Gastroesophageal sphincter (tissue), 4 donors: ENCODE measurements at regions not wholly inside any gene's neighbourhood (a gene's known extent, or its start where the extent isn't known, plus 50 kb on each side); places are given as distances from the start of the nearest gene placed in this dataset.

Experiments
- ATAC-seq: fragments of 150-250 bp; one replicate; pipeline ENCODE4 v1.9.1; 2016; ENCODE audit warnings: mild to moderate bottlenecking, moderate library complexity
- H3K27ac ChIP-seq, 4 donors: fragments of 200-600 bp; sonication (generic) in 3 of 4; 1 replicate in 3 of 4; 2 replicates in 1 of 4; pipeline ENCODE4 v1.5.1; 2016 to 2019
- H3K27me3 ChIP-seq: fragments of 200-600 bp; sonication (generic); one replicate; pipeline ENCODE4 v1.5.1; 2019
- H3K36me3 ChIP-seq, 2 donors: fragments of 200-600 bp; sonication (generic); one replicate each; pipeline ENCODE4 v1.5.1; 2019; ENCODE audit warnings: control low read depth in 1 of 2
- H3K4me1 ChIP-seq, 3 donors: fragments of 200-600 bp; sonication (generic); 1 replicate in 2 of 3; 2 replicates in 1 of 3; pipeline ENCODE4 v1.5.1; 2016 to 2019; ENCODE audit warnings: control low read depth in 2 of 3
- H3K4me3 ChIP-seq, 2 donors: fragments of 200-600 bp; sonication (generic); one replicate each; pipeline ENCODE4 v1.5.1; 2019; ENCODE audit warnings: mild to moderate bottlenecking in 1 of 2, moderate library complexity in 1 of 2
- H3K9me3 ChIP-seq, 3 donors: fragments of 200-600 bp; sonication (generic); one replicate each; pipeline ENCODE4 v1.5.1; 2017 to 2019; ENCODE audit warnings: control low read depth in 2 of 3
- CTCF ChIP-seq, 4 experiments: fragments of 200-600 bp in 2 of 4; fragments of 450-650 bp in 2 of 4; sonication (generic) in 1 of 4; IDR thresholded peaks; one replicate each; pipeline ENCODE4 v1.5.1; 2017 to 2019; ENCODE audit warnings: antibody characterized with exemption in 4 of 4, mild to moderate bottlenecking in 2 of 4, moderate library complexity in 2 of 4
- EP300 ChIP-seq: sonication (generic); formaldehyde crosslinking; IDR thresholded peaks from one replicate; pipeline ENCODE4 v1.6.1; 2017; ENCODE audit warnings: antibody characterized with exemption, mild to moderate bottlenecking
- POLR2A ChIP-seq, 2 donors: fragments of 450-650 bp; IDR thresholded peaks; one replicate each; pipeline ENCODE4 v1.6.1; 2017; ENCODE audit warnings: antibody characterized with exemption in 2 of 2, mild to moderate bottlenecking in 2 of 2, moderate library complexity in 1 of 2
- POLR2AphosphoS5 ChIP-seq: sonication (generic); formaldehyde crosslinking; IDR thresholded peaks from one replicate; pipeline ENCODE4 v1.6.1; 2017; ENCODE audit warnings: antibody characterized with exemption
- WGBS, 2 donors: methylation state at CpG; one replicate each; pipeline ENCODE4 v1.1.5; 2018; ENCODE audit warnings: low coverage in 1 of 2; 5-methylcytosine and 5-hydroxymethylcytosine counted together

GRCh38 chr7:153400735-153401593 is 641.4 kb downstream of the ACTR3B start:
- Histone ChIP-seq H3K27me3 (no peaks in the 10 kb centered on the region), H3K27ac (no peak overlapping the region), H3K36me3 (no peaks in the 10 kb centered on the region), H3K4me3 (no peak overlapping the region), H3K9me3 (no peaks in the 10 kb centered on the region), H3K4me1 (peaks cover 0 to under 1% (median 0%) of the 10 kb centered on the region in 3 donors)
- WGBS, 2 donors, result 87 to 96% methylated on average over 12 to 19 of the region's 19 CpGs
- no peak for ATAC-seq
- TF ChIP-seq POLR2AphosphoS5 (no peak), POLR2A (IDR thresholded peaks at IDR 0.05) (no peak), EP300 (no peak), CTCF (IDR thresholded peaks at IDR 0.05) (no peak)

GRCh38 chr7:153401795-153402720 is 642.5 kb downstream of the ACTR3B start:
- Histone ChIP-seq H3K4me1 (peaks cover 0 to 12% (median 0%) of the 10 kb centered on the region in 3 donors), H3K4me3 (no peak overlapping the region), H3K9me3 (no peaks in the 10 kb centered on the region), H3K27me3 (no peaks in the 10 kb centered on the region), H3K36me3 (no peaks in the 10 kb centered on the region), H3K27ac (no peak overlapping the region)
- no peak for TF ChIP-seq POLR2AphosphoS5
- TF ChIP-seq EP300, result no peak
- TF ChIP-seq POLR2A (IDR thresholded peaks at IDR 0.05), result no peak
- no peak for TF ChIP-seq CTCF (IDR thresholded peaks at IDR 0.05)
- 90% methylated on average over 5 to 9 of the region's 9 CpGs for whole genome bisulfite sequencing, 2 donors
- no peak for ATAC-seq

GRCh38 chr7:153402721-153403541 is 643.4 kb downstream of the ACTR3B start:
- Histone ChIP-seq H3K27me3 (no peaks in the 10 kb centered on the region), H3K4me3 (no peak overlapping the region), H3K36me3 (no peaks in the 10 kb centered on the region), H3K27ac (no peak overlapping the region), H3K4me1 (peaks cover 0 to 12% (median 0%) of the 10 kb centered on the region in 3 donors), H3K9me3 (no peaks in the 10 kb centered on the region)
- TF ChIP-seq POLR2A (IDR thresholded peaks at IDR 0.05) (no peak), CTCF (IDR thresholded peaks at IDR 0.05) (no peak), POLR2AphosphoS5 (no peak), EP300 (no peak)
- WGBS, 2 donors, result 94 to 100% methylated on average over 3 to 6 of the region's 7 CpGs
- no peak for ATAC-seq

GRCh38 chr7:153404124-153404523 is 644.6 kb downstream of the ACTR3B start:
- Histone ChIP-seq H3K9me3 (peaks cover 0 to 6% (median 0%) of the 10 kb centered on the region in 3 donors), H3K36me3 (no peaks in the 10 kb centered on the region), H3K4me1 (peaks cover 0 to 12% (median 0%) of the 10 kb centered on the region in 3 donors), H3K27me3 (no peaks in the 10 kb centered on the region), H3K27ac (no peak overlapping the region), H3K4me3 (no peak overlapping the region)
- no peak for ATAC-seq
- no peak for TF ChIP-seq EP300
- no peak for TF ChIP-seq CTCF (IDR thresholded peaks at IDR 0.05)
- no peak for TF ChIP-seq POLR2AphosphoS5
- no peak for TF ChIP-seq POLR2A (IDR thresholded peaks at IDR 0.05)
- 77 to 100% methylated on average over 1 of the region's 2 CpGs for WGBS, 2 donors
